Right lobe of liver (tissue), 4 donors: ENCODE measurements at regions not wholly inside any gene's neighbourhood (a gene's known extent, or its start where the extent isn't known, plus 50 kb on each side); places are given as distances from the start of the nearest gene placed in this dataset.

Experiments
- CTCF ChIP-seq, 4 donors: fragments of 200-600 bp in 3 of 4; fragments of 450-650 bp in 1 of 4; IDR thresholded peaks; one replicate each; pipeline versions ENCODE4 v1.5.1 to v1.8.0; 2016 to 2022; ENCODE audit warnings: antibody characterized with exemption in 4 of 4, mild to moderate bottlenecking in 2 of 4
- POLR2A ChIP-seq: fragments of 450-650 bp; IDR thresholded peaks from one replicate; pipeline ENCODE4 v1.6.1; 2017; ENCODE audit warnings: antibody characterized with exemption, mild to moderate bottlenecking
- donor health status: DM: no; HTN: no; CAD: no.
- donor health status: DM: no; HTN: no; CAD: no.
- donor health status: DM: no; HTN: yes; CAD: no.

DNA sequence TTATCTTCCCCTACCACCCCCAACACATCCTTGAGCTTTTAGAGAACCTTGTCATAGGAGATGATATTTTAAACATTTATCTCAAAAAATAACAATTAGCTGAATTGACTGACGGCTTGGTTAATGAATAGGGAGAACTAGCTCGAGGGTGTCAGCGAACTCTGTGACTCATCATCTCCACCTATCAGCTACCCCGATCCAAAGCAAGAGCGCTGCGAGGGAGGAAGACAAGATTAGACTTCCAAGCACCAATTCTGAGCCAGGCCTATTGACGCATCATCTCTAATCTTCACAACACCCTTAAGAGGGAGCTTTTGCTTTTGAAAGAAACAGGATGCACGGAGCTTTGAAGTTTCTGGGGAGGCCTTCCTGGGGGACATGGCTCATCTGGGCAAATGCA, 51.0 kb upstream of the GALNT18 start:
- TF ChIP-seq CTCF (IDR thresholded peaks at IDR 0.05) (no peak), POLR2A (no peak)
